Tibial nerve (tissue), 4 donors: ENCODE measurements at regions not wholly inside any gene's neighbourhood (a gene's known extent, or its start where the extent isn't known, plus 50 kb on each side); places are given as distances from the start of the nearest gene placed in this dataset.

Source experiments
- CTCF ChIP-seq, 5 experiments: fragments of 200-600 bp in 3 of 5; fragments of 450-650 bp in 2 of 5; sonication (generic) in 3 of 5; IDR thresholded peaks; one replicate each; pipeline ENCODE4 v1.5.1; 2016 to 2019; ENCODE audit warnings: antibody characterized with exemption in 5 of 5, mild to moderate bottlenecking in 3 of 5, moderate library complexity in 2 of 5
- EP300 ChIP-seq, 2 donors: sonication (generic); formaldehyde crosslinking; IDR thresholded peaks; one replicate each; pipeline ENCODE4 v1.6.1; 2017; ENCODE audit warnings: antibody characterized with exemption in 2 of 2, mild to moderate bottlenecking in 1 of 2
- POLR2A ChIP-seq, 2 donors: fragments of 450-650 bp; IDR thresholded peaks; one replicate each; pipeline ENCODE4 v1.6.1; 2017; ENCODE audit warnings: antibody characterized with exemption in 2 of 2, mild to moderate bottlenecking in 2 of 2, moderate library complexity in 2 of 2

- no peak for TF ChIP-seq CTCF (IDR thresholded peaks at IDR 0.05)
- TF ChIP-seq EP300 (IDR thresholded peaks at IDR 0.05) = no peak
- no peak for TF ChIP-seq POLR2A (IDR thresholded peaks at IDR 0.05)
These were observed 654.0 kb upstream of the MKI67 start for GRCh38 chr10:128780156-128780761.
